Activated gamma-delta T cell (primary cell): ENCODE measurements at regions not wholly inside any gene's neighbourhood (a gene's known extent, or its start where the extent isn't known, plus 50 kb on each side); places are given as distances from the start of the nearest gene placed in this dataset.

Experiments
- DNase-seq: peaks from one replicate; lab custom pipeline; 2025; lab: John Stamatoyannopoulos, UW

- DNase-seq, result no peak
Observed at GRCh38 chr10:3992382-3993178, 207.6 kb upstream of the KLF6 start.

- DNase-seq, result no peak
Observed at GRCh38 chr10:3990307-3990706, 205.3 kb upstream of the KLF6 start.

- DNase-seq, result no peak
Observed at GRCh38 chr10:3987143-3987974, 202.3 kb upstream of the KLF6 start.

- DNase-seq, result no peak
Observed at GRCh38 chr10:3986493-3987142, 201.6 kb upstream of the KLF6 start.

- no peak for DNase-seq
Observed at GRCh38 chr10:3982746-3983442, 197.9 kb upstream of the KLF6 start.

GRCh38 chr10:3981300-3981699, 196.3 kb upstream of the KLF6 start:
- DNase-seq, result no peak

GRCh38 chr10:3980660-3981059, 195.7 kb upstream of the KLF6 start:
- DNase-seq, result no peak

- DNase-seq, result no peak
Observed at GRCh38 chr10:3980144-3980543, 195.1 kb upstream of the KLF6 start.

GRCh38 chr10:3978761-3979160, 193.8 kb upstream of the KLF6 start:
- no peak for DNase-seq

GRCh38 chr10:3978174-3978573, 193.2 kb upstream of the KLF6 start:
- DNase-seq, result no peak

GRCh38 chr10:3977761-3978160, 192.8 kb upstream of the KLF6 start:
- no peak for DNase-seq

- no peak for DNase-seq
Observed at GRCh38 chr10:3976718-3977117, 191.7 kb upstream of the KLF6 start.

- DNase-seq, result no peak
Observed at GRCh38 chr10:3976171-3976570, 191.2 kb upstream of the KLF6 start.

- no peak for DNase-seq
Observed at GRCh38 chr10:3975016-3975415, 190.0 kb upstream of the KLF6 start.

- no peak for DNase-seq
Observed at GRCh38 chr10:3972460-3973301, 187.7 kb upstream of the KLF6 start.

- DNase-seq, result no peak
Observed at GRCh38 chr10:3971713-3972112, 186.7 kb upstream of the KLF6 start.

GRCh38 chr10:3969876-3970666, 185.1 kb upstream of the KLF6 start:
- no peak for DNase-seq

- no peak for DNase-seq
Observed at GRCh38 chr10:3968727-3969126, 183.7 kb upstream of the KLF6 start.

GRCh38 chr10:3964516-3964915, 179.5 kb upstream of the KLF6 start:
- no peak for DNase-seq

GRCh38 chr10:3963191-3963673, 178.2 kb upstream of the KLF6 start:
- no peak for DNase-seq
